ENCODE measurements at regions not wholly inside any gene's neighbourhood (a gene's known extent, or its start where the extent isn't known, plus 50 kb on each side); places are given as distances from the start of the nearest gene placed in this dataset.

- no peak overlapping the region for H3K9ac ChIP-seq (ENCODE audit: low read depth, low read length, poor library complexity)
- H3K4me1 ChIP-seq (ENCODE audit: control insufficient read depth in 2 of 2, insufficient read depth in 1 of 2, low read depth in 1 of 2, low read length in 2 of 2) = peaks cover 0 to 4% of the 10 kb centered on the region in 2 donors
- H3K14ac ChIP-seq (ENCODE audit: low read length) = no peak overlapping the region
- no peak overlapping the region for H2AFZ ChIP-seq (ENCODE audit: low read length)
- no peaks in the 10 kb centered on the region for H3K9me3 ChIP-seq (replicated peaks in 1 of 2; ENCODE audit: control insufficient read depth in 2 of 2, insufficient read depth in 1 of 2, low read depth in 1 of 2, low read length in 2 of 2)
- H3K27me3 ChIP-seq (ENCODE audit: control insufficient read depth in 3 of 3, insufficient read depth in 3 of 3, low read depth in 1 of 3, low read length in 3 of 3) = no peaks in the 10 kb centered on the region
- no CpG with 5 or more reads among the region's 6 CpGs for WGBS, 2 donors (ENCODE audit: extremely low coverage in 2 of 2, insufficient read length in 2 of 2, insufficient replicate concordance in 1 of 2)
- H2BK5ac ChIP-seq (ENCODE audit: low read length) = no peak overlapping the region
- H3K4me3 ChIP-seq (ENCODE audit: low read length in 2 of 2) = no peak overlapping the region
- H3K27ac ChIP-seq (replicated peaks; ENCODE audit: low read length) = no peak overlapping the region
- H3K4ac ChIP-seq (ENCODE audit: low read length) = no peak overlapping the region
- no peak overlapping the region for H3K18ac ChIP-seq (ENCODE audit: low read length)
- H2BK15ac ChIP-seq (ENCODE audit: low read length) = no peak overlapping the region
- no peak for DNase-seq (ENCODE audit: low spot score)
- no peak overlapping the region for H4K8ac ChIP-seq (ENCODE audit: low read depth, low read length)
- no peak overlapping the region for H2AK5ac ChIP-seq (ENCODE audit: low read depth, low read length)
- no peak overlapping the region for H3K23ac ChIP-seq (ENCODE audit: low read depth, low read length, poor library complexity)
- H3K36me3 ChIP-seq (replicated peaks in 1 of 2; ENCODE audit: control insufficient read depth in 2 of 2, insufficient read depth in 2 of 2, low read length in 2 of 2) = no peaks in the 10 kb centered on the region
- H4K91ac ChIP-seq (ENCODE audit: low read depth, low read length, poor library complexity) = no peak overlapping the region
- H3K79me1 ChIP-seq (ENCODE audit: low read depth, low read length) = no peaks in the 10 kb centered on the region
- no peak overlapping the region for H3K4me2 ChIP-seq (ENCODE audit: insufficient read depth, low read length, poor library complexity, severe bottlenecking)
- H2BK12ac ChIP-seq (ENCODE audit: low read length) = no peak overlapping the region
- H2BK120ac ChIP-seq (ENCODE audit: low read depth, low read length) = no peak overlapping the region
These were observed 270.8 kb downstream of the GATA3 start for GRCh38 chr10:8325024-8325980.

GRCh38 chr10:8326396-8327139, 272.1 kb downstream of the GATA3 start:
- Histone ChIP-seq H3K4me2 (ENCODE audit: insufficient read depth, low read length, poor library complexity, severe bottlenecking) (no peak overlapping the region), H3K4me3 (ENCODE audit: low read length in 2 of 2) (no peak overlapping the region), H3K9me3 (replicated peaks in 1 of 2; ENCODE audit: control insufficient read depth in 2 of 2, insufficient read depth in 1 of 2, low read depth in 1 of 2, low read length in 2 of 2) (no peaks in the 10 kb centered on the region), H2AK5ac (ENCODE audit: low read depth, low read length) (no peak overlapping the region), H4K8ac (ENCODE audit: low read depth, low read length) (no peak overlapping the region), H3K4me1 (ENCODE audit: control insufficient read depth in 2 of 2, insufficient read depth in 1 of 2, low read depth in 1 of 2, low read length in 2 of 2) (peaks cover 0 to 4% of the 10 kb centered on the region in 2 donors), H2AFZ (ENCODE audit: low read length) (no peak overlapping the region), H3K27me3 (ENCODE audit: control insufficient read depth in 3 of 3, insufficient read depth in 3 of 3, low read depth in 1 of 3, low read length in 3 of 3) (peaks cover 0 to 5% (median 0%) of the 10 kb centered on the region in 3 experiments), H3K14ac (ENCODE audit: low read length) (no peak overlapping the region), H4K91ac (ENCODE audit: low read depth, low read length, poor library complexity) (no peak overlapping the region), H3K18ac (ENCODE audit: low read length) (no peak overlapping the region), H2BK5ac (ENCODE audit: low read length) (no peak overlapping the region), H2BK12ac (ENCODE audit: low read length) (no peak overlapping the region), H3K4ac (ENCODE audit: low read length) (no peak overlapping the region), H2BK15ac (ENCODE audit: low read length) (no peak overlapping the region), H3K9ac (ENCODE audit: low read depth, low read length, poor library complexity) (no peak overlapping the region), H3K27ac (replicated peaks; ENCODE audit: low read length) (no peak overlapping the region), H2BK120ac (ENCODE audit: low read depth, low read length) (no peak overlapping the region), H3K36me3 (replicated peaks in 1 of 2; ENCODE audit: control insufficient read depth in 2 of 2, insufficient read depth in 2 of 2, low read length in 2 of 2) (no peaks in the 10 kb centered on the region), H3K79me1 (ENCODE audit: low read depth, low read length) (no peaks in the 10 kb centered on the region), H3K23ac (ENCODE audit: low read depth, low read length, poor library complexity) (no peak overlapping the region)
- no CpG with 5 or more reads among the region's 18 CpGs for WGBS, 2 donors (ENCODE audit: extremely low coverage in 2 of 2, insufficient read length in 2 of 2, insufficient replicate concordance in 1 of 2)
- no peak for DNase-seq (ENCODE audit: low spot score)

GRCh38 chr10:8327140-8327423, 272.6 kb downstream of the GATA3 start:
- H3K27ac ChIP-seq (replicated peaks; ENCODE audit: low read length) = no peak overlapping the region
- H3K27me3 ChIP-seq (ENCODE audit: control insufficient read depth in 3 of 3, insufficient read depth in 3 of 3, low read depth in 1 of 3, low read length in 3 of 3) = peaks cover 0 to 10% (median 3%) of the 10 kb centered on the region in 3 experiments
- H3K4me1 ChIP-seq (ENCODE audit: control insufficient read depth in 2 of 2, insufficient read depth in 1 of 2, low read depth in 1 of 2, low read length in 2 of 2) = peaks cover 1 to 3% of the 10 kb centered on the region in 2 donors
- H3K9me3 ChIP-seq (replicated peaks in 1 of 2; ENCODE audit: control insufficient read depth in 2 of 2, insufficient read depth in 1 of 2, low read depth in 1 of 2, low read length in 2 of 2) = no peaks in the 10 kb centered on the region
- no peak overlapping the region for H3K4ac ChIP-seq (ENCODE audit: low read length)
- no CpG with 5 or more reads among the region's 1 CpG for WGBS, 2 donors (ENCODE audit: extremely low coverage in 2 of 2, insufficient read length in 2 of 2, insufficient replicate concordance in 1 of 2)
- no peak overlapping the region for H3K4me3 ChIP-seq (ENCODE audit: low read length in 2 of 2)
- H2AFZ ChIP-seq (ENCODE audit: low read length) = no peak overlapping the region
- H4K8ac ChIP-seq (ENCODE audit: low read depth, low read length) = no peak overlapping the region
- H3K23ac ChIP-seq (ENCODE audit: low read depth, low read length, poor library complexity) = no peak overlapping the region
- no peak overlapping the region for H2AK5ac ChIP-seq (ENCODE audit: low read depth, low read length)
- DNase-seq (ENCODE audit: low spot score) = no peak
- H2BK120ac ChIP-seq (ENCODE audit: low read depth, low read length) = no peak overlapping the region
- no peak overlapping the region for H3K4me2 ChIP-seq (ENCODE audit: insufficient read depth, low read length, poor library complexity, severe bottlenecking)
- H2BK12ac ChIP-seq (ENCODE audit: low read length) = no peak overlapping the region
- H3K9ac ChIP-seq (ENCODE audit: low read depth, low read length, poor library complexity) = no peak overlapping the region
- no peaks in the 10 kb centered on the region for H3K36me3 ChIP-seq (replicated peaks in 1 of 2; ENCODE audit: control insufficient read depth in 2 of 2, insufficient read depth in 2 of 2, low read length in 2 of 2)
- no peaks in the 10 kb centered on the region for H3K79me1 ChIP-seq (ENCODE audit: low read depth, low read length)
- no peak overlapping the region for H3K14ac ChIP-seq (ENCODE audit: low read length)
- H3K18ac ChIP-seq (ENCODE audit: low read length) = no peak overlapping the region
- H2BK5ac ChIP-seq (ENCODE audit: low read length) = no peak overlapping the region
- H4K91ac ChIP-seq (ENCODE audit: low read depth, low read length, poor library complexity) = no peak overlapping the region
- no peak overlapping the region for H2BK15ac ChIP-seq (ENCODE audit: low read length)

- Histone ChIP-seq H3K79me1 (ENCODE audit: low read depth, low read length) (no peaks in the 10 kb centered on the region), H3K27ac (replicated peaks; ENCODE audit: low read length) (no peak overlapping the region), H2AFZ (ENCODE audit: low read length) (no peak overlapping the region), H2BK12ac (ENCODE audit: low read length) (no peak overlapping the region), H3K4me3 (ENCODE audit: low read length in 2 of 2) (no peak overlapping the region), H3K9ac (ENCODE audit: low read depth, low read length, poor library complexity) (no peak overlapping the region), H2AK5ac (ENCODE audit: low read depth, low read length) (no peak overlapping the region), H2BK120ac (ENCODE audit: low read depth, low read length) (no peak overlapping the region), H3K36me3 (replicated peaks in 1 of 2; ENCODE audit: control insufficient read depth in 2 of 2, insufficient read depth in 2 of 2, low read length in 2 of 2) (no peaks in the 10 kb centered on the region), H4K91ac (ENCODE audit: low read depth, low read length, poor library complexity) (no peak overlapping the region), H4K8ac (ENCODE audit: low read depth, low read length) (no peak overlapping the region), H3K4me1 (ENCODE audit: control insufficient read depth in 2 of 2, insufficient read depth in 1 of 2, low read depth in 1 of 2, low read length in 2 of 2) (peaks cover 2 to 3% of the 10 kb centered on the region in 2 donors), H3K9me3 (replicated peaks in 1 of 2; ENCODE audit: control insufficient read depth in 2 of 2, insufficient read depth in 1 of 2, low read depth in 1 of 2, low read length in 2 of 2) (no peaks in the 10 kb centered on the region), H3K27me3 (ENCODE audit: control insufficient read depth in 3 of 3, insufficient read depth in 3 of 3, low read depth in 1 of 3, low read length in 3 of 3) (peaks cover 0 to 29% (median 6%) of the 10 kb centered on the region in 3 experiments), H3K18ac (ENCODE audit: low read length) (no peak overlapping the region), H2BK5ac (ENCODE audit: low read length) (no peak overlapping the region), H3K4ac (ENCODE audit: low read length) (no peak overlapping the region), H3K4me2 (ENCODE audit: insufficient read depth, low read length, poor library complexity, severe bottlenecking) (no peak overlapping the region), H2BK15ac (ENCODE audit: low read length) (no peak overlapping the region), H3K23ac (ENCODE audit: low read depth, low read length, poor library complexity) (no peak overlapping the region), H3K14ac (ENCODE audit: low read length) (no peak overlapping the region)
- WGBS, 2 donors (ENCODE audit: extremely low coverage in 2 of 2, insufficient read length in 2 of 2, insufficient replicate concordance in 1 of 2) = no CpG with 5 or more reads among the region's 14 CpGs
- no peak for DNase-seq (ENCODE audit: low spot score)
These were observed 276.9 kb downstream of the GATA3 start for GRCh38 chr10:8331387-8331786.

Measured in neuronal stem cell (in vitro differentiated cells).